ENCODE measurements at regions not wholly inside any gene's neighbourhood (a gene's known extent, or its start where the extent isn't known, plus 50 kb on each side); places are given as distances from the start of the nearest gene placed in this dataset.
"Not testable (repeated sequence)": the region's sequence is repeated elsewhere in the genome, so short reads cannot be mapped to it uniquely, and the experiment has no call there.

- TF ChIP-seq POLR2AphosphoS5, POLR2A (IDR thresholded peaks at IDR 0.05; ENCODE audit: low read depth, low read length): not testable (repeated sequence)
These were observed 1368.7 kb downstream of the CDH12 start for GRCh38 chr5:21484498-21484889.

Measured in GM12891 (cell line).